Endothelial cell of umbilical vein (primary cell): ENCODE measurements at regions not wholly inside any gene's neighbourhood (a gene's known extent, or its start where the extent isn't known, plus 50 kb on each side); places are given as distances from the start of the nearest gene placed in this dataset.

ENCODE experiments used
- BruUV-seq: library from RNA; stranded (reverse); fragments of 400-500 nt; replicated peaks from 2 replicates; lab custom pipeline; 2021; lab: Mats Ljungman, UMichigan
- CTCF ChIA-PET: fragments of 300-600, 350-600 bp; sonication (Branson Sonifier 250); formaldehyde crosslinking; loops from one replicate; lab custom pipeline; 2021; ENCODE audit warnings: antibody characterized with exemption, inconsistent platforms; lab: Charles Lee
- POLR2A ChIA-PET: fragments of 300-600, 350-600 bp; sonication (Branson Sonifier 250); formaldehyde crosslinking; loops from one replicate; lab custom pipeline; 2021; ENCODE audit warnings: antibody characterized with exemption, inconsistent platforms; lab: Charles Lee
- DNase-seq: peaks from one replicate; pipeline ENCODE4 v3.0.0-alpha.2; 2011; ENCODE audit warnings: low read depth, low spot score
- FAIRE-seq: peaks from 2 replicates; lab custom pipeline; 2011; peaks lifted over from hg19 to GRCh38; lab: Jason Lieb, UNC
- H2AFZ ChIP-seq: 2 replicates; pipeline ENCODE4 v1.6.0; 2012; ENCODE audit warnings: low read depth, low read length, control low read depth, inconsistent platforms
- H3K27ac ChIP-seq: 2 replicates; pipeline ENCODE4 v1.5.1; 2011; ENCODE audit warnings: low read depth, mild to moderate bottlenecking, control low read depth, low read length, moderate library complexity; ENCODE audit not compliant: insufficient read depth
- H3K27me3 ChIP-seq, 2 experiments: 2 replicates each; pipeline versions ENCODE4 v1.6.0 to v1.6.1; 2011; ENCODE audit warnings: low read length in 2 of 2, mixed read lengths in 1 of 2; ENCODE audit not compliant: control insufficient read depth in 2 of 2, insufficient read depth in 2 of 2
- H3K36me3 ChIP-seq, 2 experiments: 2 replicates in 1 of 2; 3 replicates in 1 of 2; pipeline ENCODE4 v1.5.1; 2011; ENCODE audit warnings: low read length in 2 of 2, mild to moderate bottlenecking in 1 of 2, moderate library complexity in 1 of 2; ENCODE audit not compliant: control insufficient read depth in 2 of 2, insufficient read depth in 2 of 2; ENCODE audit errors: extremely low read depth in 1 of 2
- H3K4me1 ChIP-seq: 3 replicates; pipeline ENCODE4 v1.5.1; 2011; ENCODE audit warnings: mild to moderate bottlenecking, low read length; ENCODE audit not compliant: control insufficient read depth, insufficient read depth; ENCODE audit errors: extremely low read depth
- H3K4me2 ChIP-seq: 2 replicates; pipeline ENCODE4 v1.6.1; 2011; ENCODE audit warnings: low read length, control low read depth, mixed read lengths; ENCODE audit not compliant: insufficient read depth
- H3K4me3 ChIP-seq, 3 experiments: fragments of 200-600 bp in 1 of 3; sonication (generic), shearing (Covaris generic) in 1 of 3; replicated peaks in 1 of 3; 2 replicates each; pipeline ENCODE4 v1.5.1; 2011 to 2016; ENCODE audit warnings: control low read depth in 3 of 3, low read length in 3 of 3, mild to moderate bottlenecking in 2 of 3, inconsistent platforms in 1 of 3, low read depth in 1 of 3, moderate library complexity in 1 of 3; ENCODE audit not compliant: insufficient read depth in 1 of 3
- H3K79me2 ChIP-seq: 2 replicates; pipeline ENCODE4 v1.6.0; 2012; ENCODE audit warnings: low read length, inconsistent platforms; ENCODE audit not compliant: control insufficient read depth, insufficient read depth
- H3K9ac ChIP-seq: replicated peaks from 2 replicates; pipeline ENCODE3; 2011; ENCODE audit warnings: low read length, control low read depth; ENCODE audit not compliant: insufficient read depth; ENCODE audit errors: extremely low read depth
- H3K9me1 ChIP-seq: replicated peaks from 3 replicates; pipeline ENCODE4 v1.6.0; 2011; ENCODE audit warnings: mild to moderate bottlenecking, low read length; ENCODE audit not compliant: control insufficient read depth, insufficient read depth; ENCODE audit errors: extremely low read depth
- H3K9me3 ChIP-seq: replicated peaks from 2 replicates; pipeline ENCODE4 v1.5.1; 2012; ENCODE audit warnings: low read length, inconsistent platforms; ENCODE audit not compliant: control insufficient read depth, insufficient read depth
- H4K20me1 ChIP-seq: replicated peaks from 2 replicates; pipeline ENCODE3; 2011; ENCODE audit warnings: mild to moderate bottlenecking, low read length; ENCODE audit not compliant: control insufficient read depth, insufficient read depth; ENCODE audit errors: extremely low read depth
- EZH2 ChIP-seq: IDR thresholded peaks from 2 replicates; pipeline ENCODE4 v1.6.1; 2012; ENCODE audit warnings: borderline replicate concordance, low read depth, mild to moderate bottlenecking, moderate library complexity, low read length, inconsistent platforms; ENCODE audit not compliant: severe bottlenecking
- FOS ChIP-seq: IDR thresholded peaks from 2 replicates; pipeline ENCODE4 v1.6.1; 2011; ENCODE audit warnings: mild to moderate bottlenecking, low read length, moderate library complexity, borderline replicate concordance; ENCODE audit not compliant: insufficient read depth
- GATA2 ChIP-seq: IDR thresholded peaks from 2 replicates; pipeline ENCODE4 v1.7.0; 2011; ENCODE audit warnings: low read depth, mild to moderate bottlenecking, moderate library complexity, mixed read lengths, low read length; ENCODE audit not compliant: insufficient read length, insufficient read depth
- JUN ChIP-seq: IDR thresholded peaks from 2 replicates; pipeline ENCODE4 v1.6.1; 2011; ENCODE audit warnings: borderline replicate concordance, low read depth; ENCODE audit not compliant: insufficient read length, insufficient read depth
- MYC ChIP-seq: IDR thresholded peaks from one replicate; pipeline ENCODE4 v1.6.1; 2011; ENCODE audit warnings: mild to moderate bottlenecking, low read depth, low read length
- POLR2A ChIP-seq: IDR thresholded peaks from 2 replicates; pipeline ENCODE4 v1.6.1; 2012; ENCODE audit warnings: low read depth, mild to moderate bottlenecking, control low read depth, low read length
- POLR2AphosphoS5 ChIP-seq: IDR thresholded peaks from 2 replicates; pipeline ENCODE4 v1.6.1; 2012; ENCODE audit warnings: low read depth, mild to moderate bottlenecking, control low read depth, low read length, moderate library complexity; ENCODE audit not compliant: insufficient read depth
- dilution Hi-C: fragments of 300-500 bp; cut with MboI; formaldehyde crosslinking; loops from one replicate; pipeline ENCODE4 v1.15.0; 2019; ENCODE audit warnings: low sequenced_read_pairs; ENCODE audit not compliant: extremely low pct_ligation_motif_present
- intact Hi-C: fragments of 100-400 bp; cut with micrococcal nuclease; formaldehyde crosslinking; loops from one replicate; pipeline ENCODE4 v1.10.0; 2022
- TF ChIP-seq, protein P1 (sequence below), 2 donors: IDR thresholded peaks; 1 replicate in 1 of 2; 2 replicates in 1 of 2; pipeline ENCODE4 v1.5.1; 2011; ENCODE audit warnings: low read length in 2 of 2, mild to moderate bottlenecking in 2 of 2, moderate library complexity in 2 of 2, control low read depth in 1 of 2, inconsistent platforms in 1 of 2, low read depth in 1 of 2; ENCODE audit not compliant: insufficient read depth in 1 of 2; ENCODE audit errors: extremely low read depth in 1 of 2
- TF ChIP-seq, protein P2 (sequence below): IDR thresholded peaks from 2 replicates; pipeline ENCODE4 v1.6.1; 2011; ENCODE audit not compliant: insufficient read depth, insufficient read length

DNA sequence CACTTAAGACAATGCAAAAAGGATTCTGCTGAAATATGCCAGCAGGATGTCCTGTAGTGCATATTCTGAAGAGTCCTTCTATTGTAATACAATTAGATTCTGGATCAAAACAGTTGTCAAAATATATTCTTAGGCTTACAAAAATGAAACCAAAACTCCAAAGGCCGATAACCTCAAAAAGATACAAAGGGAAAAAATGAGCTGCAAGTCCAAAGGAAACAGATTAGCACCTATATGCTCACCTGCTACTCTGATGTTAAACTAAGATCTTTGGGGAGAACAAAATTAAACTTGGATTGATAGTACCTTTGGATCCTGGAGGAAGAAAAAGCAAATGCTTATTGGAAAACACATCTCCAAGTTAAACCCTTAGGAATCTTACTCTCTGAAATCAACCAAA, 397.1 kb downstream of the SPATA31D1 start:
- H3K4me2 ChIP-seq: no peak overlapping the region
- no peaks in the 10 kb centered on the region for H3K9me1 ChIP-seq
- ChIA-PET CTCF (no interaction called here), POLR2A (no interaction called here)
- no peak overlapping the region for H3K9ac ChIP-seq
- H3K4me3 ChIP-seq: no peak overlapping the region
- no peaks in the 10 kb centered on the region for H4K20me1 ChIP-seq
- intact Hi-C loops (no loop called here), dilution Hi-C loops (no loop called here)
- H3K4me1 ChIP-seq: no peaks in the 10 kb centered on the region
- no peak for FAIRE-seq
- no peak overlapping the region for H3K27ac ChIP-seq
- no peak overlapping the region for H2AFZ ChIP-seq
- H3K36me3 ChIP-seq: no peaks in the 10 kb centered on the region
- no TSS peak for BruUV-seq
- no peak for DNase-seq
- no peaks in the 10 kb centered on the region for H3K79me2 ChIP-seq
- no peaks in the 10 kb centered on the region for H3K27me3 ChIP-seq
- TF ChIP-seq GATA2 (no peak), POLR2A (no peak), EZH2 (no peak), FOS (no peak)
- H3K9me3 ChIP-seq: no peaks in the 10 kb centered on the region

DNA sequence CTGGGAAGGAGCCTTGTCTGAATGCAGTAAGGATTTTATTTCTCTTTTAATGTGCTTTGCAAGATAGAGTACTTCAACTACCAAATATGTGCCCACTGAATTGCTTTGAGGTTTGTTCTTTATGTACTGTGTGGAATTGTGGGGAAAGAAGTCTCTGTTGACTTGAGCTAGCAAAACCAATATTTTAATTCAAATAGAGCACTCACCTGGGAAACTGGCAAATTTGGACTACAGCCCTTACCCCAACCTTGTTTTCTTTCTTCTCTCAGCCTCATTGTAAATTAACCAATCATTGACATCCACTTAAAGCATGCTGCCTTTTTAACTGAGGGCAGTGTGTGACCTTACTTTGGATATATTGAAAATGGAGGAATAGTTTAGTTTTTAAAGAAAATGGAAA, 409.0 kb downstream of the SPATA31D1 start:
- CTCF ChIA-PET: no interaction called here
- DNase-seq (no peak), FAIRE-seq (no peak)
- H3K36me3 ChIP-seq: no peaks in the 10 kb centered on the region
- H4K20me1 ChIP-seq: no peaks in the 10 kb centered on the region
- no peak overlapping the region for H3K4me3 ChIP-seq
- H3K79me2 ChIP-seq: no peaks in the 10 kb centered on the region
- TF ChIP-seq, protein P1, sequence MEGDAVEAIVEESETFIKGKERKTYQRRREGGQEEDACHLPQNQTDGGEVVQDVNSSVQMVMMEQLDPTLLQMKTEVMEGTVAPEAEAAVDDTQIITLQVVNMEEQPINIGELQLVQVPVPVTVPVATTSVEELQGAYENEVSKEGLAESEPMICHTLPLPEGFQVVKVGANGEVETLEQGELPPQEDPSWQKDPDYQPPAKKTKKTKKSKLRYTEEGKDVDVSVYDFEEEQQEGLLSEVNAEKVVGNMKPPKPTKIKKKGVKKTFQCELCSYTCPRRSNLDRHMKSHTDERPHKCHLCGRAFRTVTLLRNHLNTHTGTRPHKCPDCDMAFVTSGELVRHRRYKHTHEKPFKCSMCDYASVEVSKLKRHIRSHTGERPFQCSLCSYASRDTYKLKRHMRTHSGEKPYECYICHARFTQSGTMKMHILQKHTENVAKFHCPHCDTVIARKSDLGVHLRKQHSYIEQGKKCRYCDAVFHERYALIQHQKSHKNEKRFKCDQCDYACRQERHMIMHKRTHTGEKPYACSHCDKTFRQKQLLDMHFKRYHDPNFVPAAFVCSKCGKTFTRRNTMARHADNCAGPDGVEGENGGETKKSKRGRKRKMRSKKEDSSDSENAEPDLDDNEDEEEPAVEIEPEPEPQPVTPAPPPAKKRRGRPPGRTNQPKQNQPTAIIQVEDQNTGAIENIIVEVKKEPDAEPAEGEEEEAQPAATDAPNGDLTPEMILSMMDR (IDR thresholded peaks at IDR 0.05; ENCODE audit: extremely low read depth in 1 of 2, insufficient read depth in 1 of 2, low read depth in 1 of 2, low read length in 2 of 2): no peak
- TF ChIP-seq POLR2AphosphoS5: no peak
- no peak for TF ChIP-seq EZH2
- TF ChIP-seq POLR2A: no peak
- no peak for TF ChIP-seq FOS
- no peak for TF ChIP-seq JUN
- TF ChIP-seq, protein P2, sequence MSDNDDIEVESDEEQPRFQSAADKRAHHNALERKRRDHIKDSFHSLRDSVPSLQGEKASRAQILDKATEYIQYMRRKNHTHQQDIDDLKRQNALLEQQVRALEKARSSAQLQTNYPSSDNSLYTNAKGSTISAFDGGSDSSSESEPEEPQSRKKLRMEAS: no peak
- TF ChIP-seq GATA2: no peak
- no peak for TF ChIP-seq MYC
- no peak overlapping the region for H3K27ac ChIP-seq
- POLR2A ChIA-PET: no interaction called here
- no peaks in the 10 kb centered on the region for H3K4me1 ChIP-seq
- dilution Hi-C loops: no loop called here
- no peak overlapping the region for H3K9ac ChIP-seq
- no peaks in the 10 kb centered on the region for H3K27me3 ChIP-seq
- no peaks in the 10 kb centered on the region for H3K9me1 ChIP-seq
- H3K4me2 ChIP-seq: no peak overlapping the region
- no peaks in the 10 kb centered on the region for H3K9me3 ChIP-seq
- no TSS peak for BruUV-seq
- H2AFZ ChIP-seq: no peak overlapping the region
- intact Hi-C loops: no loop called here
